Nephron (organoid): ENCODE measurements at regions not wholly inside any gene's neighbourhood (a gene's known extent, or its start where the extent isn't known, plus 50 kb on each side); places are given as distances from the start of the nearest gene placed in this dataset.

Experiments used
- H3K27ac Mint-ChIP-seq, 3 experiments: 2 replicates each; pipeline ENCODE4 v1.8.0; 2020; ENCODE audit warnings: mixed read lengths in 3 of 3, mild to moderate bottlenecking in 2 of 3, moderate library complexity in 1 of 3
- H3K27me3 Mint-ChIP-seq: 2 replicates; pipeline ENCODE4 v1.8.0; 2021; ENCODE audit warnings: low read depth, mild to moderate bottlenecking, moderate library complexity, mixed read lengths
- H3K36me3 Mint-ChIP-seq: 2 replicates; pipeline ENCODE4 v1.8.0; 2020; ENCODE audit warnings: low read depth, mixed read lengths
- H3K4me1 Mint-ChIP-seq: 2 replicates; pipeline ENCODE4 v1.8.0; 2020; ENCODE audit warnings: mixed read lengths
- H3K4me3 Mint-ChIP-seq, 3 experiments: 2 replicates each; pipeline ENCODE4 v1.8.0; 2020; ENCODE audit warnings: mild to moderate bottlenecking in 3 of 3, mixed read lengths in 3 of 3, moderate library complexity in 2 of 3
- H3K9me3 Mint-ChIP-seq: 2 replicates; pipeline ENCODE4 v1.8.0; 2020; ENCODE audit warnings: mixed read lengths
- CTCF ChIP-seq, 3 experiments: fragments of 200-600 bp; sonication (generic); IDR thresholded peaks; one replicate each; pipeline ENCODE4 v1.5.0; 2021; ENCODE audit warnings: antibody characterized with exemption in 3 of 3; ENCODE audit not compliant: unreplicated experiment in 3 of 3

- Mint-ChIP-seq H3K4me3 (no peak overlapping the region), H3K36me3 (no peaks in the 10 kb centered on the region), H3K27ac (peak overlapping the region in 1 of 3 experiments; percentile 13), H3K27me3 (peaks cover 6% of the 10 kb centered on the region), H3K4me1 (peaks cover 45% of the 10 kb centered on the region), H3K9me3 (peaks cover 2% of the 10 kb centered on the region)
- no peak for TF ChIP-seq CTCF (IDR thresholded peaks at IDR 0.05; ENCODE audit: unreplicated experiment in 3 of 3)
Measured at GRCh38 chr5:5795074-5795771, 372.7 kb downstream of the ICE1 start.

GRCh38 chr5:5794118-5794560, 371.7 kb downstream of the ICE1 start:
- peak overlapping the region in 2 of 3 experiments; percentile 30 to 75 for H3K27ac Mint-ChIP-seq
- H3K27me3 Mint-ChIP-seq = peaks cover 6% of the 10 kb centered on the region
- H3K4me3 Mint-ChIP-seq = no peak overlapping the region
- no peak for TF ChIP-seq CTCF (IDR thresholded peaks at IDR 0.05; ENCODE audit: unreplicated experiment in 3 of 3)
- peaks cover 3% of the 10 kb centered on the region for H3K9me3 Mint-ChIP-seq
- no peaks in the 10 kb centered on the region for H3K36me3 Mint-ChIP-seq
- peaks cover 48% of the 10 kb centered on the region for H3K4me1 Mint-ChIP-seq

GRCh38 chr5:5793242-5794117, 371.0 kb downstream of the ICE1 start:
- H3K27me3 Mint-ChIP-seq = peaks cover 6% of the 10 kb centered on the region

GRCh38 chr5:5792106-5792505, 369.6 kb downstream of the ICE1 start:
- peaks cover 9% of the 10 kb centered on the region for H3K27me3 Mint-ChIP-seq
- H3K4me3 Mint-ChIP-seq = no peak overlapping the region

More at GRCh38 chr5:5793242-5794117, 371.0 kb downstream of the ICE1 start:
- H3K4me1 Mint-ChIP-seq = peaks cover 45% of the 10 kb centered on the region
- H3K27ac Mint-ChIP-seq = peak overlapping the region in 2 of 3 experiments; percentile 30 to 75
- no peak for TF ChIP-seq CTCF (IDR thresholded peaks at IDR 0.05; ENCODE audit: unreplicated experiment in 3 of 3)
- no peaks in the 10 kb centered on the region for H3K36me3 Mint-ChIP-seq
- H3K9me3 Mint-ChIP-seq = peaks cover 3% of the 10 kb centered on the region
- no peak overlapping the region for H3K4me3 Mint-ChIP-seq

GRCh38 chr5:5788793-5789192, 366.3 kb downstream of the ICE1 start:
- H3K4me1 Mint-ChIP-seq = peaks cover 18% of the 10 kb centered on the region
- H3K27me3 Mint-ChIP-seq = peaks cover 4% of the 10 kb centered on the region
- no peaks in the 10 kb centered on the region for H3K36me3 Mint-ChIP-seq
- H3K4me3 Mint-ChIP-seq = no peak overlapping the region
- H3K27ac Mint-ChIP-seq = no peak overlapping the region
- peaks cover 19% of the 10 kb centered on the region for H3K9me3 Mint-ChIP-seq
- no peak for TF ChIP-seq CTCF (IDR thresholded peaks at IDR 0.05; ENCODE audit: unreplicated experiment in 3 of 3)

More at GRCh38 chr5:5792106-5792505, 369.6 kb downstream of the ICE1 start:
- TF ChIP-seq CTCF (IDR thresholded peaks at IDR 0.05; ENCODE audit: unreplicated experiment in 3 of 3) = no peak
- peaks cover 10% of the 10 kb centered on the region for H3K9me3 Mint-ChIP-seq
- peak overlapping the region in 1 of 3 experiments; percentile 8 for H3K27ac Mint-ChIP-seq
- peaks cover 31% of the 10 kb centered on the region for H3K4me1 Mint-ChIP-seq
- H3K36me3 Mint-ChIP-seq = no peaks in the 10 kb centered on the region
